Endothelial cell of hepatic sinusoid (primary cell): ENCODE measurements at regions not wholly inside any gene's neighbourhood (a gene's known extent, or its start where the extent isn't known, plus 50 kb on each side); places are given as distances from the start of the nearest gene placed in this dataset.

Source experiments
- in situ Hi-C: cut with HindIII; loops from 2 replicates; pipeline ENCODE4 v1.10.0; 2017; ENCODE audit warnings: low sequenced_read_pairs

DNA sequence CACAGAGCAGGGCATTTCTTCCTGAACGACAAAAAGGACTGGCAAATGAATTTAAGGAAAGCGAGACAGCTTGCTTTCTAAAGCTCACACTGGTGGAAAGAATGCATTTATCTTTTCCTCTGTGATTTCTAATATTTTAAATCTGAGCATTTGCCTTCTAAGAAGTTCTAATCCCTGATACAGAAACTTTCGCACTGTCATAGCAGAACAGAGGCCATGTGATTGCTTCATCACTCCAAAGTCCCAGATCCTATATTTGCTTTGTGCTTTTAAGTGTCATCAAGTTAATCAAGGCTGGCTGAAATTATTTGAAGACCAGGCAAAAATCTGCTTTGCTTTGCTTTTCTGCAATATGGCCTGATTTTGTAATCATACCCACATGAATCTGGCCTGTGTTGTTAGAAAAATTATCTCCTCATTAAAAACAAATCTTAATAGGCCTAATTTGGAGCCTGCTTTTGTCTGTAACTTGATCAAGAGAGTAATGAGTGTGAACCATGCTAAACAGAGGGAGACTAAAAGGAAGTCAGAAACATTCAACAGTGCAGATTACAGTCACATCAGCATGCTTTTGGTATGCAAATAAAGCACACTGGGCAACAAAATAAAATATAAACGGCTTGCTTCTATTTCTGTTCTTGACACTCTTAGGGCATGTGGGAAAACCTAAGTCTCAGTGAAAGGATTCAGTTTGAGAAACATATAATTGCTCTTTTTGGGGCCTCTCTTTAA lies 178.2 kb upstream of the ADAMTS9 start:
- in situ Hi-C loops = no loop called here

DNA sequence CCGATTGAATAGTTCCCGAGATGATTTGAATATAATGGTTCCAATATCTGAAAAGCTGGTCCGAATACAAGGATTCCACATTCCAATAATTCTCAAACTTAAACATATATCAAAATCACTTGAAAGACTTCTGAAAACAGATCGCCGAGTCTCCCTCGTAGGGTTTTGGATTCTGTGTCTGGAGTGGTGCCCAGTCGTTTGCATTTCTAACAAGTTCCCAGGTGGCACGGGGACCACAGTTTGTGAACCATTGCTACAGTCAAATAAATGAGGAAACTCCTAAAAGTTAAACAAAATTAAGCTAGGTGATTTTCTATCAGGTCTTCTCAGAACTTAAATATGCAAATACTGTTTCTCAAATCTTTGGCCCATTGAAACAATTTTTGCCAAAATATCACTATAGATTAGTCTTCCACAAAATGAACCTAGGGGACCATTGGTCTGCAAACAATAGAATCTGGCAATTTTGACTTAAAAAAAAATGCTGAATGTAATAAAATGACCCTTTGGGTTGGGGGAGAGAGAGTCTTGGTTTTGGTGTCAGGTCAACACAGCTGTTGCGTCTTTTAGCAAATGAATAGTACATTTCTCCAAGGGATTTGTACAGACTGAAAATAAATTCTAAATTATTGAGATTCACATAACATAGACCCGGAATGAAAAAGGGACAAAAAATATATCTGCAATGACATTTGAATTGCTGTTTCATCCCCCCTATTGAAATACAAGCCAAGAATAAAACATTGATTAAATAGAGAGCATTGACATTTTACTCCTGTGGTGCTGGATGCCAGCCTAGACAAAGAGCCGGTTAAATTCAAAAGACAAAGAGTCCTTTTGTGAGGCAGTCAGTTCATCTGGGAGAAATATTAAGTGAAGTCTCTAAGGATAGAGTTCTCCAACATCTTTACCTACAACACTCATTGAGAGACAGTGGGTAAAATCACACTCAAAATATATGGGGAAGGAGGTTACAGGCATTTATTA lies 175.7 kb upstream of the ADAMTS9 start:
- in situ Hi-C loops = no loop called here

DNA sequence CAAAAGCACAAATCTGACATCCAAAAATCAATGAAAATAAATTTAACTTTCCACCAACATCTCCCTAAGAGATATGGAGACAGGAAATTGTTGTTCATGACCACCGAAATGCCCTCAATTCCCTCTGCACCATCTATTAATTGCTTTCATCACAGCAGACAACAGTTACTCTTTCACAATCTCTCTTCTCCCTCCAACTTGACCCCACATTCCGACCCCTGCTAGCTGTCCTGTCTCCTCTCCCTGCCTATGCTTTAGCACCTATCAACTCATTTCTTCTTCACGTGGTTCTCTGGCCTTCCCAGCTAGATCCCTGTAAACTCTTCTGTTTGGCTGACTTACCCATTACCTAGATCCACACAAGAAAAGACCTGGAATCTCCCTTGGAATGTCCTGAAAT lies 173.9 kb upstream of the ADAMTS9 start:
- in situ Hi-C loops = no loop called here

DNA sequence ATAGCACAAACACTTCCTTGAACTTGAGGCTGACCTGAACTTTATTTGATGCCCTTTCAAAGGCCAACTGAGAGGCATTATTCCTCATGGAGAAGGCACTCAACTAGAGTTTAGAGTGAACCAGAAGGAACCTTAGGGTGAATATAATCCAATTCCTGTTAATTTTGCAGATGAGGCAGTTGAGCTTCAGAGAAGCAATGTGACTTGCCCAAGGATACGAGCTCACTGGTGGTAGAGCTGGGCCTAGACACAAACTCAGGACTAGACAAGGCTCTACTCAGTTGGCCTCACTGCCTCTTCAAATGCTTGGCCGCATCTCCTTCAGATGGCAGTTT lies 172.7 kb upstream of the ADAMTS9 start:
- in situ Hi-C loops = no loop called here

DNA sequence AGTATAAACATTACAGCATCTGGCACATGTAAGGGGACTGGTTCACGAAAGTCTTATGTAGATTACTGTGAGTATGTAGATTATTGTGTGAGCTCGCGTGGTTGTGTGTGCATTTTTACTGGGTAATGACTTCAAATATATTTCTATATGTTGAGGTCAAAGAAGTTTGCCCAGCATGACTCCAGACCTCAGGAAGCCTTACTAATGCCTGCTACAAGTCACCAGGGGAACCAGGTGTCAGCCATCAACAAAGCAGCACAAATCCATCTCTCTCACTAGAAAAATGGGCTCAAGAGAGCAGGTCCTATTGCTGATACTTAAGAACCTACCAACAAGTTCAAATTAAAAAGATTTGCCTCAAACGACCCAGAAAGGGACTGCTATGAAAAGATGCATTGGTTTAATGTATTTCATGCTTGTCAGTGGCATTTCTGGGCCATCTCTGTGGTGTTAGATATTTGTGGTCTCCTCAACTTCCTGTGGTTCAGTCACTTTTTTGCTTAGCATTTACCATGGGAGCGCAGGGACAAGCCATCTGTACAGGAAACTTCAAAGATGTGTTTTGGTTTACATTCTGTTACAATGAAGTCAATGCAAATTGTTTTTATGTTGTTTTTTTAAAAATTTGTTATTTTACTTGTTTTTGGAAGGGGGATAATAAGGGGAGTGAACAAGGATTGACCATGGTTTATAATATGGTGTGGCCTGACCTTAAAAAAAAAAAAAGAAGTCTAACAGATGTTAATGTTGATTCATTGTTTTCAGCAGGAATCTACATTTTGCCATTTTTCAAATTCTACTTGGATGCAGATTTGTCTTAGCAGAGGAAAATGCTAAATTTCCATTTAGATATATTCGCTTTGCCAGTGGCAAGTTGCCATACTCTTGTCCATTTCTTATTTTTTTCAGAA lies 172.1 kb upstream of the ADAMTS9 start:
- in situ Hi-C loops = no loop called here

DNA sequence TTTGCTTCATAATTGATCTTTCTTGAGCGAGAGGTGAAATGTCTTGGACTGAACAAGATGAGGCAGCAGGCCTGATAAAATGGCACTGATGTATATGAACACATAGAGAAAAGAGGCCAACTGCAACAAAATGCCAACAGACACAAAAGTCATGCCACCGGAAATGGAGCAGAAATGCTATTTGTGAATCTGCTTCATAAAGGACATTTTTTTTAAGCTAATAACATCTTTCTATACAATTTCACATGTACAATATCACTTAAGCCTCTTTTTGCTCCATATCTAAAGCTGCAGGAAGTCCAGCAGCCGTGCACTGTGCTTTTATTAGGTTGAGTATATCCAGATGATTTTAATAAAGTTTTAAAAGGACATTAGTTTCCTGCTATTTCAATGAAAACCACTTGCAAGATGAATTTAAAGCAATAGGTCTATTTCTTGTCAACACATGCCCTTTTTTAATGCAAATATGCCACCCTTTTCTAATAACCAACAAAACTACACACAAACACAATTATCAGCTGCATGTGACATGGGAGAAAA lies 169.2 kb upstream of the ADAMTS9 start:
- in situ Hi-C loops = no loop called here

DNA sequence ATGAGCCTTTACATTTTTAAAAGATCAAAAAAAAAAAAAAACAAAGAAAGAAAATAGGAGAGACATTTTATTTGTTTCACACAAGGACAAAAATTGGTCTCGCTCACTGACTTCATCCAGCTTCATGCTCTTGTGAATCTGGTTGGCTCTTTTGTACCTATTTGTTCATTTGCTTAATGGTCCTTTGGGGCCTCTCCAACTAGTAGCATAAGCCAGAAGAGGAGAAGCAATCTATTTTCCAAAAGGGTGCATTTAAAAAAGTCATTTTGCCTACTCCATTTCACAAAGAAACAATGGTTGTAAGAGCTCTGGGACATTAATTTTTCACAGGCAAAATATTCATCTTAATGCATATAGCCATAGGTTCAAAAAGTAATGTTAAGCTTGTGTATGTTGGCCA lies 168.3 kb upstream of the ADAMTS9 start:
- in situ Hi-C loops = no loop called here

DNA sequence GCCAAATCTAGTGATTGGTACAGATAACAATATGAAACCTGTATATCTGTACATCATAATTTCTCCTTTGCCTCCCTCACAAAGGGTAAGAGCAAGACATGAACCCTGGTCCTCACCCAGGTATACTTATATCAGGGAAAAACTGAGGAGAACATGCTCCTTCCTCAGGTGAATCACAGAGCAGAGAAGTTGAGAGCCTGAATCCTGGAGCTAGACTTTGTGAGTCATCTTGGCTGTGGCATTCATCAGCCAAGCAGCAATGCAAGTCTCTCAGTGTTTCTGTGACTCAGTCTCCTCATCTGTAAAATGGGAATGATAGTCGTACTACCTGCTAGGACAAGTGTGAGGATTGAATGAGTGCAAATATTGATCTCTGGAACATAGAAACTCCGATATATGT lies 165.7 kb upstream of the ADAMTS9 start:
- in situ Hi-C loops = no loop called here

DNA sequence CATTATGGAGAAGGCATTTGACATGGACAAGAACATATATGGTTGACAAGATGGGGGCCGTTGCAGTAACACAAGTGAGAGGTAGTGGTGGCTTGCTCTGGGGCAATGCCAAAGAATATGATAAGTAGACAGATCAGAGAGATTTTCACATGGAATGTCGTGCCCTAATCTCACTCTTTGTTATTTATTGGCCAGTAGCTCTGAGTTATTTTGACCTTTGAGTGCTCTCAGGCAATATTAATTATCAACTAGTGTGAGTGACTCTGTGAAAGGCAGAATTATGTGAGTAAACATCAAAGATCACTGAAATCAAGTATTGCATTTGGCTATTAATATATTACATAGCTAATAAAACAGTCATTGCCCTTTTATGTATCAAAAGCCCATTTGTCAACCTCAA lies 164.9 kb upstream of the ADAMTS9 start:
- in situ Hi-C loops = no loop called here

DNA sequence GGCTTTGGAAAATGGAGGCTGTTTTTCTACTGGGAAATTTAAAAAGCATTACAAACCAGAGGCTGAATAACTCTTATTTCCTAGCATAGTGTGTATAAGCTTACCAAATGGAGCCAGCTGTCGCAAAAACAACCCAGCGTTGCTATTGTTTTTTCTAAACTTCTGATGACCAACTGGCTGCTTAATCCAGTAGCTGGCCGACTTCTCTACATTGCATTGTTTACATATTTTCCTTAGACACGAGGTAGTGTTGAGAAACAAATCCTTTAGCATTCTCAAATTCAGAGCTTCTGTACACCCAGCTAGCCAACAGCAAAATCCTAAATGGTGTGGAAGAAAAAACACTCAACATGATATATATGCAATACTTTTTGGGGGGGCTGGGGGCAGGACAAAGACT lies 161.0 kb upstream of the ADAMTS9 start:
- in situ Hi-C loops = no loop called here

DNA sequence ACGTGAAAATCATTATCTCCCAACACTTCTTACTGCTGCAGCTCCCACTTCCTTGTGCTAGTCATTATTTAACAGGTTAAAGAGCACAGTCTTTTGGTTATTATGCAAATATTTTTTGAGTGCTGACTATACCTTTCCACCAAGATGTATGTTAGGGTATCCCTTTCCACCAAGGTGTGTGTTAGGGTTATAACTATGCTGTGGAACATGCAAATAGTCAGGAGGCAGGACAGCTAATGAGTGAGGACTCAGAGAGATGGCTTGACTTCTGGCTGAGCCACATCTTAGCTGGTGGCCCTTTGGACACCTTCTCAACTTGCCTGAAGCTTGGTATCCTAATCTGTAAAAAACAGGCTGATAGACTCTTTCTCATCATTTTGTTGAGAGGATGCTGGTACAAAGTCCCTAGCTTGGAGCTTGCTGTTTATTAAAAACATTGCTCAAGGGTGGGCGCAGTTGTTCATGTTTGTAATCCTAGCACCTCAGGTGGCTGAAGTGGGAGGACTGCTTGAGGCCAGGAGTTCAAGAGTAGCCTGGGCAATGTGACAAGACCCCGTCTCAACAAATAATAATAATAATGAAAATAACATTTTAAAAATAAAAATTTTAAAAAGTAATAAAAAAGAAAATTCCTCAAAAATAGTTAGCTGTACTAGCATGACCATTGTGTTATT lies 160.5 kb upstream of the ADAMTS9 start:
- in situ Hi-C loops = no loop called here

DNA sequence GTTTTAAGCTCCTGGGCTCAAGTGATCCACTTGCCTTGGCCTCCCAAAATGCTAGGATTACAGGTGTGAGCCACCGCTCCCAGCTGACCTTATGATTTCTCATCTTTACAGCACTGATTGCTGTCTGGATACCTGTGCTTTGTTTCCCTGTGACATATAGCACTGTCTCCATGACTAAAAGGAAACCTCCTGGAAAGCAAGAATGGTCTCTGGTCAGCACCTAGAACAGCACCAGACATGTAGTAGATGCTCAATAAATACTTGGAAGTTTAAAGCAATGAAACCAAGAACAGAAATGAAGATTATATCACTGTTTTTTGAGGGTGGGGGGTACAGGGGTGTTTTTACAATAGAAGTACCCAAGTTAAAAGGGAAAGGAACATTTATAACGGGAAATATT lies 156.8 kb upstream of the ADAMTS9 start:
- in situ Hi-C loops = no loop called here

DNA sequence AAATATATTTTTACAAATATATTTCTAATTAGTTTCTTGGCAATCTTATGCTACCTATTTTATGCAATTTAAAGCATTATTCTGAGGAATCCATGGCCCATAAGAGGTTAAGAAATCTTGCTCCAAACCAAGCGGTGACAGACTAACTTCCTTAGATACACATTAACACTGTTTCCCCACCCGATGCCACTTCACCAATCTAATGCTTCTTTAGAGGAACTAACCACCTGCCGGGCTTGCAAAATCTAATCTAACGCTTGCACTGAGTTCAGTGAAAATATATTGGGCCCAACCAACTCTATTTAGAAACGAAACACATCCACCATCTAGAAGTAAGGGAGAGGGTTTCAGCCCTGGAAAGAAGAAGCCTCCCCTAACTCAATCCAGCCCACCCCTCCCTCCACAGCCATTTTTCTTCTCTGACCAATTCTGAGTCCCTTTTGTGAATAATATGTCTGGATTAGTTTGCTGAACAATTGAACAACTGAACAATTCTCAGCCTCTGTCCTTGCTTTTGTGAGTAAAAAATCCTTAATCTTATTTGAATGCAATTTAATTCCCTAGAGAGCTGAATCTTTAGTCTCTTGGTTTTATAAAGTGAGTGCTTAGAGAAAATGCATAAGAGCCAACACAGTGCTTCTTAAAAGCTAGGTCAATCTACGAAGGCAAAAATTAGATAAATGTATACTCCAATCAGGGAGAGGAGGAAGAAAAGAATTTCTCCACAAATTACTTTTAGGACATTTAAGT lies 150.4 kb upstream of the ADAMTS9 start:
- in situ Hi-C loops = no loop called here

DNA sequence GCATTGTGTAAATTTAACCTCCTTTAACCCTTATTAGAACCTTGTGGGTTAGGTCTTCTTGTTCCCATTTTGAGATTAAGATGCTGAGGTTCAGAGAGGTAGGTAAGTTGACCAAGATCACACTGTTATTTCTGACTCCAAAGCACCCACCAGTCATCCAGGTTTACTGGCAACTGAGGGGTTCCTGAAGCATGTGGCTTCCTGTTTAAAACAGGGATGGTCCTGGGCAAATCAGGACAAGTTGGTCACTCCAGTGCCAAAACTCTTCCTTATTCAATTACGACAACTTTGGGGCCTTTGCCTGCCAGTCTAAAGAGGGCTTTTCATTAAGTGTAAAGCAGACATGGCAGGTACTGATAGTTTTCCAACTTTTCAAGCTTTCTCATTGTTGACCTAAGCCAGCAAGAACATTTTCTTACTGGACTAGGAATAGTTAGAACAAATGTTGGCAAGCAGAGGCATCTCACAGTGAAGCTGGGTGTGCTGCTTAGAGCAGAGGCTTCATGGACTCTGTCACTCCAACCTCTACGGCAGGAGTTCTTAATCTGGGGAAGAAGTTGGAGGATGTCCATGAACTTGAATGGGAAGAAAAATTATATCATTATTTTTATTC lies 149.4 kb upstream of the ADAMTS9 start:
- in situ Hi-C loops = no loop called here

DNA sequence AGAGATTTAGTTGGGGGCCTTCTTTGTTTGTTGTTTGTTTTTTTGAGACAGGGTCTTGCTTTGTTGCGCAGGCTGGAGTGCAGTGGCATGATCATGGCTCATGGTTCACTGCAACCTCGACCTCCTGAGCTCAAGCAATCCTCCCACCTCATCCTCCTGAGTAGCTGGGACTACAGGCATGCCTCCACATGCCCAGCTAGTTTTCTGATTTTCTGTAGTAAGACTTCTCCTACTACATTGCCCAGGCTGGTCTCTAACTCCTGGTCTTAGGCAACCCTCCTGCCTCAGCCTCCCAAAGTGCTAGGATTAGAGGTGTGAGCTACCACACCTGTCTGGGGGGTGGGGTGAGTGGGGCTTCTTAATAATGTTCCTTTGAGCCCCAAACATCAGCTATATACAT lies 148.3 kb upstream of the ADAMTS9 start:
- in situ Hi-C loops = no loop called here

DNA sequence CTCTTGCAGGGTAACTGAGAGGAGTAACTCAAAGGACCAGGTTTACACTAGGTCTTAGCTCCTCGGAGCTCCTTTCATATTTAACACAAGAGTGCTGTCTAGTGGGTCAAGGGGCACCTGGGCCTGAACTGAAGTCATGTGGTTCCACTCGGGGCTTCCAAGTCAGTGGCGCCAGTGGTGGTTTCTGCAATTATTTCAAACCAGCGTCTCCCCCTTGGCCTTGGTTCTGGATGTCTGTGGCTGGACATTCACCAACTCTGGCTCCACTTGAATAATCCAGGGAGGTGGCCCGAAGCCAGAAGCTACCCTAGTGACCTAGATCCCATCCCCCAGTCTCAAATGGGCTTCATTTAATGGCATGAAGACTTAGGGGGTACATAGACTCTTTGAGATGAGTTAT lies 144.3 kb upstream of the ADAMTS9 start:
- in situ Hi-C loops = no loop called here

DNA sequence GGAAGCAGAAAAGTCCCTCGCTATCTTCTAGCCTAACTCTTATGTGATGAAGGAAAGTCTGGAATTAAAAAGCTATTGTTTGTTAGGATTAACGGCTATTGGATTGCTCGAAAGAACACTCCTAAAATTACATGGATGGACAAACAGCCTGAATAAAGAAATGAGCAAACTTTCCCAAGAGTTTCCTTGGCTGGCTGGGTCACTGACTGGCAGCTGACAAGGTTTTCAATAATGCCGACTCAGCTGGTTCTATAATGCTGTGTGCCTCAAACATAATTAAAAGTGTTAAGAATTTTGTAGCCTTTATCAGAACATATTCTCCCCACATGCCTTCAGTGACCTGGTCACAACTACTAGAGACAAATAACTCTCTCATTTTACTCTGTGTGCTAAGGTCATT lies 142.9 kb upstream of the ADAMTS9 start:
- in situ Hi-C loops = no loop called here

DNA sequence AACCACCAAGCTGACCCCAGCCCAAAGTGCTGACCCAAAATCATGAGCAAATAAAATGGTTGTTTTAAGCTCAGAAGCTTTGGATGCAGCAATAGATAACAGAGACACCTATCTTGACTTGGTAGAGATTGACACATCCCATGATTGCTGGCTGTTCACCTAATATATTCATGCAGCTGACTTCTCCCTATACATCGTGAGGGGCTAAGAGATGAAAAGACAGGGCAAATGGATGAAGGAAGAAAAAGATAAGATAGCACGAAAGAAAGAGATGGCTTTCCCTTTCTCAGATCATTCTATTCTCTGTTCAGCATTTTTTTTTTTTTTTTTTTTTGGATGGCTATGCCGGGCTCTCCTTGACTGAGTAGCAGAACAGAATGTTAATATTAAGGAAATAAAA lies 141.5 kb upstream of the ADAMTS9 start:
- in situ Hi-C loops = no loop called here

DNA sequence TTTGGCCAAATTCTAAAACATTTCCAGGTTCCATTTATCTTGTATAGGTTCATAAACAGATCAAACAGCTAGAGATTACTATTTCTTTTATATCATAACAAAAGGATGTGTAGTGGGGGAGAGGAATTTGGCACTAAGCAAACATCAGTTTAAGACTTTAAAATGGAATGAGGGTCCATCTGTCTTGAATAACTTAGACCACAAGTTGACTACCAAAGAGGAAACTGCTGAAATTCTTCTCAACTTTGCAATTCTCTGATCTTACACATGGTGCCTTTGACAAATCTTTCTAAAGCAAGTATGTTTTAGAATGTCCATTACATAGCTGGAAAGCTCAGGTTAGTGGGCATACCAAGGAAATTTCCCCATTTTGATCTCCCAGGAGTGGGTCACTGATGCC lies 140.5 kb upstream of the ADAMTS9 start:
- in situ Hi-C loops = no loop called here
